SK-N-MC (cell line): ENCODE measurements at regions not wholly inside any gene's neighbourhood (a gene's known extent, or its start where the extent isn't known, plus 50 kb on each side); places are given as distances from the start of the nearest gene placed in this dataset.

Experiments used
- EZH2 ChIP-seq: fragments of 200-600 bp; sonication (generic); IDR thresholded peaks from one replicate; pipeline ENCODE4 v1.6.1; 2017; ENCODE audit warnings: antibody characterized with exemption
- FOXP2 ChIP-seq: optimal IDR thresholded peaks from 2 replicates; pipeline ENCODE3; 2011; ENCODE audit warnings: mild to moderate bottlenecking, moderate library complexity; ENCODE audit not compliant: insufficient read depth; ENCODE audit errors: extremely low read length, control extremely low read depth
- POLR2AphosphoS5 ChIP-seq: IDR thresholded peaks from 2 replicates; pipeline ENCODE4 v1.6.1; 2012; ENCODE audit warnings: mild to moderate bottlenecking, low read depth, low read length, borderline replicate concordance

DNA sequence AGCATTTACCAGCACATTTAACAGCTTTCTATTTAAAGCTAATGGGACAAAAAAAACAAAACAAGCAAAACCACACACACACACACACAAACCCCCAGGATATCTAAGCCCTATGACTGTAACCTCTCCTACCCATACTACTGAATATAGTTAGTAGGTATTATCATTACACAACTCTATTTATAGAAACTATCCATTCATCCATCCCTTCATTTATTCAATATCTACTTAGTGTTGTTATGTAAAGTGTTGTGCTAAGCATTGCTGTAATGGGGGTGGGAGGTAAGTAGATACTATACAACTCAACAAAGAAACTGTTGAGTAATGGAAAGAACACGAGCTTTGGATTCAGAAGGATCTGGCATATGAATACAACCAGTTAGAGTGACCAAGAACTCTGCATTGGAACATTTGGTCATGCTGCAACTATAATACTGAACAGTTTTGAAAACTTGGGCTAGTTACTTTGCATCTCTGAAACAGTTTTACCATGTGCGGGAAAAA is 82.3 kb upstream of the ZNF608 start:
- TF ChIP-seq POLR2AphosphoS5: no peak
- no peak for TF ChIP-seq EZH2
- TF ChIP-seq FOXP2: no peak
